Stimulated activated CD4-positive, alpha-beta T cell treated with anti-CD3 and anti-CD28 coated beads, TNF-alpha, amount 100 ng/mL, for 24 hours (primary cell): ENCODE measurements at regions not wholly inside any gene's neighbourhood (a gene's known extent, or its start where the extent isn't known, plus 50 kb on each side); places are given as distances from the start of the nearest gene placed in this dataset.

ENCODE experiments used
- DNase-seq, 3 experiments: peaks; one replicate each; pipeline ENCODE4 v3.0.0-alpha.2; 2020; ENCODE audit warnings: low read depth in 3 of 3

- DNase-seq, result no peak
Observed at GRCh38 chr3:178450476-178450875, 85.8 kb upstream of the KCNMB2 start.

- no peak for DNase-seq
Observed at GRCh38 chr3:178451799-178452198, 84.4 kb upstream of the KCNMB2 start.

- no peak for DNase-seq
Observed at GRCh38 chr3:178454726-178455125, 81.5 kb upstream of the KCNMB2 start.

DNA sequence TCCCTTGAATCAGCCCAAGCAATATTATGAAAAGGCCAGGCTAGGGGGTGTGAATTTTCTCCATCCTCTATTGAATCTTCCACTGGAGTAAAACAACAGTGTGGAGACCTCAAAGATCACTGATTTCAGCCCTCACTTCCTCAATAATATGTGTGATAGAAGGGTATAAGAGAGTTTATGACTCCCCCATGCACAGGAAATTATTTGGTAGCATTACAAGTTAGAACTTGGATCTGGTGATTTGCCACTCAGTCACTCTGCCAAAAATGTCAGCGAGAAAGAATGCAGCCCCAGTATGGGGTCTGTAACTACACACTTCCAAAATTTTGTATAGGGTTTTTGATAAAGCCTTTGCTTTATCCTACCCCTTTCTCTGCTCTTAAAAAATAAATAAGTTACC, 81.0 kb upstream of the KCNMB2 start:
- DNase-seq, result no peak

DNA sequence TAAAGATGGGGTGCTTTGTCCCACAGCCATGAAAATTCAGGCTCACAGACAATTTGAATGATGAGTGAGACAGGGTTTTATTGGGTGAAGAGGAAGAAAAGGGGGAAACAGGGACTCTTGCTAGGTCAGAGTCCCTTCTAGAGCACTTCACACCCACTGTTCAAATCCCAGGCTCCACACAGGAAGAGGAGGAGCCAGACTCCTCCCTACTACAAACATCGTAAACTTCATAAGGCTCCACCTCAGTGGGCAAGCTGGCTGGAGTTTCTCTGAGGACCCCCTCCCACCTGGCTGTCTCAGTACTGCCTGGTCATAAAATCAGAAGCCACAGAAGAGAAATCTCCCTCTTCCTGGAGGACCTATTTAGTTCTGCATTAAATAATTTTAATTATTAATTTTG, 80.3 kb upstream of the KCNMB2 start:
- DNase-seq, result no peak

DNA sequence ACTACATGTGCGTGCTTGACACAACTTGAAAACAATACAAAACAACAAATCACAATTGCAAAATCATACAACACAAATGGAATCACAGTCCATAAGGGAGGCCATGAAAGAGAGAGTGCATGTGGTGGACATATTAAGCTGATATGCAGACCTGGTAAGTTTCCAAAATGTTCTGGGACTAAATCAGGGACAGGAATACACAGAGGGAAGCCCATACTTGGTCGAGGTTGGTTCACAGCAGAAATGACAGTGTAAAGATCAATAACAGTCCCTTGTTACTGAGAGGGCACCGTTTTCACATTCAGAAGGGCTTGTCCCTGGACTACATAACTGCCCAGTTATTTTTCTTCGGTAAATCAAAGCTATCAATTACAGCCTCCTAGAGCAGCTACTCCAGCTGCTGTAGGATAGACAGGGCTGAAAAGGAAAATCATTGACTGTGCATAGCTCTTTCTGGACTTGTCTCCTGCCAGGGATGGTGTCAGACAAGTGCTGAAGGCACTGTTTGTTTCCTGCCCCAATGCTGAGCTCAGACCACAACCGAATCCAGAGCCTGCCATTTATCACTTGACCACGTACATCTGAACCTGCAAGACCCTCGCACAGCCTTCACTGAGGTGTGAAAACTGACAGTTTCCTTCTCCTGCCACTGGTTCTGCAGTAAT, 79.5 kb upstream of the KCNMB2 start:
- DNase-seq, result no peak

- DNase-seq, result no peak
Observed at GRCh38 chr3:178457511-178457910, 78.7 kb upstream of the KCNMB2 start.

GRCh38 chr3:178458313-178459037, 77.8 kb upstream of the KCNMB2 start:
- DNase-seq, result no peak

DNA sequence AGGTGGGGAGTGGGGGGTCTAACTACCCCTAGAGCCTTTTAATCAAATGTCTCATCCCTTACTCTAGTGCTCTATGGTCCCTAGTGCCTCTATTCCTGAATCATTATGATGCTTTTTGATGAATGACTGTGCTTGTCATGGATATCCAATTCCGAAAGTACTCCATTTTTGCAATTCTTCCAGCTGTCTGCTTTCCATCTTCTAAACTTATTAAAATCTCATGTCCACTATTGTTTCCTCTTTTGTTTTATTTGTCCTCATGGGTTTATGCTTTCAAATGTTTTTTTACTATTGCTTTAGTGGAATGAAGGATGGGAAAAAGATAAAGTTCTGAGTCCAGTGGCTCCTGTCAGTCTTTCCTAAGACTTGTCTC, 77.2 kb upstream of the KCNMB2 start:
- no peak for DNase-seq

- DNase-seq, result no peak
Observed at GRCh38 chr3:178465260-178466180, 70.7 kb upstream of the KCNMB2 start.

GRCh38 chr3:178472941-178473340, 63.3 kb upstream of the KCNMB2 start:
- no peak for DNase-seq

DNA sequence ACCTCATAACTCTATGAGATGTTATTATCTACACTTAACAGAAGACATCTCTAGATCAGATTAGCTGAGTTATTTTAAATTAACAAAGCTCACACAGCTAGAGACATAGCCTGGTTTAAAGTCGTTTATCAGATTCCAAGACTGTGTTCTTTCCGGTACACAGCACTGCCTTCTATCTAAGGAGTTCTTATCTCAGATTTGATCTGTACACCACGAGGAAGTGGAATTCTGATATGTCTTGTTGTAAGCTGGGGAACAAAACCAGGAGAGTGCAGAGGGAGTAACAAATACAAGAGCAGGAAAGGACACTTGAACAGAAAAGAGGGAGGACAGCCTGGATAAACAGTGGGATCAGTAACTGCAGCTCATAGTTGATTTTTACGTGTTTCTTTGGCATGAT, 61.7 kb upstream of the KCNMB2 start:
- DNase-seq, result no peak

DNA sequence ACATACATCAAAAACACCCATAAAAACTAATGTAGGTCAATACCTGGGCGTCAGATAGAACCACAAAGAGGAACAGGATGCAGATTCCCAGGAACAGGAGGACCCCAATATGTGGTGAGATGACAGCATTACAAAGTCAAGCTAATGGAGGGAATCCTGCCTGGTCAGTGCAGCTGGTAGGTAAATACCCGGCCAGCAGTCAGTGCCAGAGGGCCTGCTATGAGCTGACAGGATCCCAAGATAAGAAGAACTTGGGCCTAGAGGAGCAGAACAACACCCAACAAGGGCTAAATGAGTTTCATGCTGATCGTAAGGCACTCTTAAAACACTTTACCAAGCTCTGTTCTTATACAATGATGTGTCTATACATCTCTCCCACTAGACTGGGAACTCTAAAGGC, 61.2 kb upstream of the KCNMB2 start:
- no peak for DNase-seq

DNA sequence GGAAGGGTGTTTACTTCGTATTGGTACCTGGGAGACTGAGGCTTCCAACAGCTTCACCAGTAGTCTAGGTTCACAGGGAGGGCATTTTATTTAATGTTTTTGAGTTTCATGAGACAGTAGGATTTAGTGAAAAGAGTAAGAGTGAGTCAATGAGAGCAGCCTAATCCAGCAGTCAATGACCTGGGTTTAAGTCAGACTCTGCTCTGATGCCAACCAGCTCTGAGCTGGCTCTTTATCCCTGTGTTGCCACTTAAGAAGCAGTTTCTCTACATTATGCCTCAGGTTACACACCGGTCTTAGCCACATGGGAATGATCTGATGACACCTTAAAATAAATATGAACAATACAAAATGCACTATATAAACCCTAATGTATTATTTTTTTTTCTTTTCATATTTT, 59.4 kb upstream of the KCNMB2 start:
- DNase-seq, result no peak

GRCh38 chr3:178479446-178479845, 56.8 kb upstream of the KCNMB2 start:
- DNase-seq, result no peak

DNA sequence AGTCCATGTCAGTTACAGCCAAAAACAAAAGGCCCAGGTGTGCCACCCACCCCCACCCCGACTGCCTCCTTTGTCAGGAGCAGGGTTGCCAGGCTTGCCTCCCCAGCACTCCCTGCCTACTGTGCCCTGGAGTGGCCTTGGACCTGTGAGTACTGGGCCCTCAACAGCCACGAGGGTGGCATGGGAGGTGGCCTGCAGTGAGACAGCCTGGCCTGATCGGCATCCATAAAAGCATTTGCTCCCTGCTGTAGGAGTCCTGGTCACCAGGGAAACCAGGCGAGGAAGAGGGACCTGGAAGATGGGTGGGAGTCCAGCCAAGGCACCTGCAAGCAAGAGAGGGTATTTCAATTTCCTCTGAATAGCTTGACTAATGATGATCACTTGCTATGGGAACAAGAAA, 56.4 kb upstream of the KCNMB2 start:
- DNase-seq, result no peak

- no peak for DNase-seq
Observed at GRCh38 chr3:178480274-178480673, 56.0 kb upstream of the KCNMB2 start.

- no peak for DNase-seq
Observed at GRCh38 chr3:178480795-178481194, 55.4 kb upstream of the KCNMB2 start.

GRCh38 chr3:178482981-178483380, 53.3 kb upstream of the KCNMB2 start:
- DNase-seq, result no peak

- no peak for DNase-seq
Observed at GRCh38 chr3:178483704-178484103, 52.5 kb upstream of the KCNMB2 start.

- DNase-seq, result no peak
Observed at GRCh38 chr3:178485756-178486155, 50.5 kb upstream of the KCNMB2 start.
